ENCODE measurements at regions not wholly inside any gene's neighbourhood (a gene's known extent, or its start where the extent isn't known, plus 50 kb on each side); places are given as distances from the start of the nearest gene placed in this dataset.

DNA sequence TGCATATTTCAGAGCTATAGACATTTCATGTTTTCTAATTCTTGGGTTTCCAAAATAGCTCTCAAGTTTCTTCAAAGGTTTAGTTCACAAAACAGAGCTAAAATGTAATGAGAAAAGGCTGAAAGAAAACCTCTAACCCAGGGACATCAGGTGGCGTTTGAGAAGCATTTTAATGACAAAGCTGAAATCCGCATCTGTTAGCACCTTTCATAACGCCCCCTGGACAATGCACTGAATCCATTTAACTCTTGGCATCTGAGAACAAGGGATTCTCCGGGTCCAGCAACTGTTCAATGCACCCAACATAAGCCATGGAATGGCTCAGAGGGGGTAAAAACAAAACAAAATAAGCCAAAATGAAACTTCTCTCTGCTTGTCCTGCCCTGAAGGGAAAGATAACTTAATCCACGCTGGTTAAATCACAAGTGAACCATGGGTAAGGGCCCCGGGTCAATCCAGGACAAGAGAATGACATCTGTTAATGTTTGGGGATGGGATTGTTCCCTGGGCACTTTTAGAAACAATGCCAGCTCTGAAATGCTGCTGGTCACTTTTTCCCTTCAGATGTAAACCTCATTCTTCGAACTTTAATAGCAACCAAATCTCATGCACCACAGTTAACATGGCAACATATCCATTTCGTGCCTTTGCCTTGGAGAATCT, 466.2 kb upstream of the ADAMTS9 start:
- peaks cover 3% of the 10 kb centered on the region for H3K4me1 Mint-ChIP-seq (ENCODE audit: unreplicated experiment)
- H3K27ac Mint-ChIP-seq (ENCODE audit: unreplicated experiment) = no peak overlapping the region
- TF ChIP-seq, protein P1, sequence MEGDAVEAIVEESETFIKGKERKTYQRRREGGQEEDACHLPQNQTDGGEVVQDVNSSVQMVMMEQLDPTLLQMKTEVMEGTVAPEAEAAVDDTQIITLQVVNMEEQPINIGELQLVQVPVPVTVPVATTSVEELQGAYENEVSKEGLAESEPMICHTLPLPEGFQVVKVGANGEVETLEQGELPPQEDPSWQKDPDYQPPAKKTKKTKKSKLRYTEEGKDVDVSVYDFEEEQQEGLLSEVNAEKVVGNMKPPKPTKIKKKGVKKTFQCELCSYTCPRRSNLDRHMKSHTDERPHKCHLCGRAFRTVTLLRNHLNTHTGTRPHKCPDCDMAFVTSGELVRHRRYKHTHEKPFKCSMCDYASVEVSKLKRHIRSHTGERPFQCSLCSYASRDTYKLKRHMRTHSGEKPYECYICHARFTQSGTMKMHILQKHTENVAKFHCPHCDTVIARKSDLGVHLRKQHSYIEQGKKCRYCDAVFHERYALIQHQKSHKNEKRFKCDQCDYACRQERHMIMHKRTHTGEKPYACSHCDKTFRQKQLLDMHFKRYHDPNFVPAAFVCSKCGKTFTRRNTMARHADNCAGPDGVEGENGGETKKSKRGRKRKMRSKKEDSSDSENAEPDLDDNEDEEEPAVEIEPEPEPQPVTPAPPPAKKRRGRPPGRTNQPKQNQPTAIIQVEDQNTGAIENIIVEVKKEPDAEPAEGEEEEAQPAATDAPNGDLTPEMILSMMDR (IDR thresholded peaks at IDR 0.05; ENCODE audit: unreplicated experiment) = no peak

DNA sequence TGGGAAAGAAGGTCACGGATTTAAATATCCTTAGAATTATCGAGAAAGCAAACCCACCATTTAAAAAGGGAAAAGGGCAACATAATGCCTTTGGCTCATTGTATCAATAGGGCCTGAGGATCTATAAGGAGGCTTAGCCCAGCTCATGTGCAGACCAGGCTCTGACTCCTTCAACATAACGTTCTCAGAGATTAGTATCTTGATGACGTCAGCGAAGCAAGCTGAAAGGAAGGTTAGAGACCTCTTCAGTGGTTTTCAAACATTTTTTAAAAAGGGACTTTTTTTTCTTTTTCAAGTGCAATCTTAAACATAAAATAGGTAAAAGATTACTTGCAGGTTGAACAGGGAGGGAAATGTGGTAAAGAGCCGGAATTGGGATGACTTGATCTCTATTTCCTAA, 463.9 kb upstream of the ADAMTS9 start:
- TF ChIP-seq, protein P1 (IDR thresholded peaks at IDR 0.05; ENCODE audit: unreplicated experiment) = no peak
- Mint-ChIP-seq H3K4me3 (ENCODE audit: unreplicated experiment) (no peak overlapping the region), H3K36me3 (ENCODE audit: low read depth, unreplicated experiment) (no peaks in the 10 kb centered on the region), H3K27me3 (ENCODE audit: unreplicated experiment) (no peaks in the 10 kb centered on the region), H3K9me3 (ENCODE audit: unreplicated experiment) (no peaks in the 10 kb centered on the region), H3K27ac (ENCODE audit: unreplicated experiment) (no peak overlapping the region), H3K4me1 (ENCODE audit: unreplicated experiment) (peaks cover 3% of the 10 kb centered on the region)
- no peak for DNase-seq (ENCODE audit: low spot score)

More for the DNA sequence above, 466.2 kb upstream of the ADAMTS9 start:
- Mint-ChIP-seq H3K27me3 (ENCODE audit: unreplicated experiment) (no peaks in the 10 kb centered on the region), H3K4me3 (ENCODE audit: unreplicated experiment) (no peak overlapping the region), H3K36me3 (ENCODE audit: low read depth, unreplicated experiment) (no peaks in the 10 kb centered on the region), H3K9me3 (ENCODE audit: unreplicated experiment) (no peaks in the 10 kb centered on the region)
- no peak for DNase-seq (ENCODE audit: low spot score)

DNA sequence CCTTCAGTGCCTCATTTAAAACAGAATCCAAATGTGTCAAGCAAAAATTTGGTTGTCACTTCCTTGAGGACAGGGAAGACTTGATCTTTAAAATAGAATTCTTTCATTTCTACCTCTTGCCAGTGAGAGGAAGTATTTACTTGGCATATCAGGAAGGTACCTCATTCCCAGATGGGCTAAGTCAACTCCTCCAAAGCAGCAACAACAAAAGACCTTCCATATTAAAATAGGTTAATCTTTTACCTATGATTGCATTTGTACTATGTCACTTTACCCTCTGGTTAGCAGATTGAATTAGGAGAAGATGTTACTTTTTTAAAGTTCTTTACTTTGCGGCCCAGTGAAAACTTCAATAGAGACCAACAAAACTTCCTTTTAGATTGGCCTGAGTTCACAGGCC, 462.1 kb upstream of the ADAMTS9 start:
- TF ChIP-seq, protein P1 (IDR thresholded peaks at IDR 0.05; ENCODE audit: unreplicated experiment) = no peak
- Mint-ChIP-seq H3K9me3 (ENCODE audit: unreplicated experiment) (no peaks in the 10 kb centered on the region), H3K27me3 (ENCODE audit: unreplicated experiment) (no peaks in the 10 kb centered on the region), H3K4me3 (ENCODE audit: unreplicated experiment) (no peak overlapping the region), H3K36me3 (ENCODE audit: low read depth, unreplicated experiment) (no peaks in the 10 kb centered on the region), H3K4me1 (ENCODE audit: unreplicated experiment) (peaks cover 9% of the 10 kb centered on the region), H3K27ac (ENCODE audit: unreplicated experiment) (no peak overlapping the region)
- no peak for DNase-seq (ENCODE audit: low spot score)

DNA sequence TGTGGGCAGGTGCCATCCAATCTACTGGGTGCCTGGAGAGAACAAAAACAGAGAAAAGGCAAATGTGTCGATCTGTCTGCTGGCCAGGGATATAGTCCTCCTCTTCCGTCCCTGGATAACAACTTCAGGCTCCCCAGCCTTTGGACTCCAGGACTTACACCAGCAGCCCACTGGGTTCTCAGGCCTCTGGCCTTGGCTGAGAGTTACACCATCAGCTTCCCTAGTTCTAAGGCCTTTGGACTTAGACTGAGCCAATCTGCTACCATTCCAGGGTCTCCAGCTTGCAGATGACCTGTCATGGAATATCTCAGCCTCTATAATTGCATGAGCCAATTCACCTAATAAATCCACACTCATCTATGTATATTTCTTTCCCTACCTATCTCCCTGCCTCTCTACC, 460.9 kb upstream of the ADAMTS9 start:
- Mint-ChIP-seq H3K9me3 (ENCODE audit: unreplicated experiment) (no peaks in the 10 kb centered on the region), H3K27ac (ENCODE audit: unreplicated experiment) (no peak overlapping the region), H3K4me1 (ENCODE audit: unreplicated experiment) (peaks cover 9% of the 10 kb centered on the region), H3K4me3 (ENCODE audit: unreplicated experiment) (no peak overlapping the region), H3K36me3 (ENCODE audit: low read depth, unreplicated experiment) (no peaks in the 10 kb centered on the region), H3K27me3 (ENCODE audit: unreplicated experiment) (no peaks in the 10 kb centered on the region)
- TF ChIP-seq, protein P1 (IDR thresholded peaks at IDR 0.05; ENCODE audit: unreplicated experiment) = no peak
- DNase-seq (ENCODE audit: low spot score) = no peak

DNA sequence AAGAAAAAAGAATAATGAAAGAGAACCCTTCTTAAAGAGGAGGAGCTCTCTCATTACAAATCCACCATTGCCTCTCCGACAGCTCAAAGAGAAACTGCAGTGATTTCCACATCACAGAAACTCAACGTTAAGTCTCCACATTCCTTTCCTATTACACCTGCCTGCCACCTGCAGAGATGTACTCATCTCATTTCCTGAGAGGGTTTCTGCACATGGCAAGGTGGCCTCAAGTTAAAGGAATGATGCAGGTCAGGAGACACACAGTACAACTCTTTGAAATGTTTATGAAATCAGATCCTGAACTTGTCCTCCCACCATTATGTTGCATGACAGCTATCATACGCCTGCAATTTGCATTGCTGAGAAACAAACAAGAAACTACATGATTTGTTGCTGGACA, 458.4 kb upstream of the ADAMTS9 start:
- H3K9me3 Mint-ChIP-seq (ENCODE audit: unreplicated experiment) = no peaks in the 10 kb centered on the region
- no peaks in the 10 kb centered on the region for H3K36me3 Mint-ChIP-seq (ENCODE audit: low read depth, unreplicated experiment)
- no peaks in the 10 kb centered on the region for H3K27me3 Mint-ChIP-seq (ENCODE audit: unreplicated experiment)
- H3K27ac Mint-ChIP-seq (ENCODE audit: unreplicated experiment) = no peak overlapping the region
- TF ChIP-seq, protein P1 (IDR thresholded peaks at IDR 0.05; ENCODE audit: unreplicated experiment) = no peak
- DNase-seq (ENCODE audit: low spot score) = no peak
- H3K4me1 Mint-ChIP-seq (ENCODE audit: unreplicated experiment) = peaks cover 9% of the 10 kb centered on the region
- no peak overlapping the region for H3K4me3 Mint-ChIP-seq (ENCODE audit: unreplicated experiment)

Measured in endothelial cell (in vitro differentiated cells).